ENCODE measurements at regions not wholly inside any gene's neighbourhood (a gene's known extent, or its start where the extent isn't known, plus 50 kb on each side); places are given as distances from the start of the nearest gene placed in this dataset.

DNA sequence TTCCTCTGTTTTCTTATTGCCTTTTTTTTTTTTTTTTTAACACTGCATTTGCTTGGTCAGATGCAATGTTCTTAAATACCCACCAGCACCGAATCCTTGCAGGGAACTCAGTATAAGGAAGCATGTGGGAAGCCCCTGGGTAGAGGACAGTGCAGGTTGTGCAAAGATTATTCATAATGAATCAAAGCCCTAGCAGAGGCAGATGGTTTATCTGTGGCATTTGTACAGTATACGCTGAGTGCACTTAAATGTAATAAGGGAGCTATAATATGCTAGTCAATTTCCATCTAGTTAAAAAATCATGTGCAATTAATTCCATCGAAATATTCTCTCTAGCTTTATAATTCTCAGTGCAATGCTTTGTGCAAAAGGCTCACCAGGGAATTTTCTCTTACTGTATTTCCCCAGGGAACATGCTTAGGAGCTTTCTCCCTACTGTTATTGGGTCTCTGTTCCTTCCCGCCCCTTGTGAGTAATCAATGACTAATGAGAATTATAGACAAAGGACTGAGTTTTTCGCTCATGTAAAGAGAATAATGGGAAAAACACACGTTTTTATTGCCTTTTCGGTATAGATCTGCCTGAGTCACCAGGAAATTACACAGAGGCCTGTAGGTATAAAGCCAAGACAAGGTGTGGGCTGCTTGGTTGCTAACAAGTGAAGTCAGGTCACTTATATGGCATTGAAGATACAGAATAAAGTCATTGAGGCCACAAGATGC is 1214.3 kb upstream of the TMEM132C start:
- TF ChIP-seq, protein P1, sequence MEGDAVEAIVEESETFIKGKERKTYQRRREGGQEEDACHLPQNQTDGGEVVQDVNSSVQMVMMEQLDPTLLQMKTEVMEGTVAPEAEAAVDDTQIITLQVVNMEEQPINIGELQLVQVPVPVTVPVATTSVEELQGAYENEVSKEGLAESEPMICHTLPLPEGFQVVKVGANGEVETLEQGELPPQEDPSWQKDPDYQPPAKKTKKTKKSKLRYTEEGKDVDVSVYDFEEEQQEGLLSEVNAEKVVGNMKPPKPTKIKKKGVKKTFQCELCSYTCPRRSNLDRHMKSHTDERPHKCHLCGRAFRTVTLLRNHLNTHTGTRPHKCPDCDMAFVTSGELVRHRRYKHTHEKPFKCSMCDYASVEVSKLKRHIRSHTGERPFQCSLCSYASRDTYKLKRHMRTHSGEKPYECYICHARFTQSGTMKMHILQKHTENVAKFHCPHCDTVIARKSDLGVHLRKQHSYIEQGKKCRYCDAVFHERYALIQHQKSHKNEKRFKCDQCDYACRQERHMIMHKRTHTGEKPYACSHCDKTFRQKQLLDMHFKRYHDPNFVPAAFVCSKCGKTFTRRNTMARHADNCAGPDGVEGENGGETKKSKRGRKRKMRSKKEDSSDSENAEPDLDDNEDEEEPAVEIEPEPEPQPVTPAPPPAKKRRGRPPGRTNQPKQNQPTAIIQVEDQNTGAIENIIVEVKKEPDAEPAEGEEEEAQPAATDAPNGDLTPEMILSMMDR (IDR thresholded peaks at IDR 0.05), result no peak
- TF ChIP-seq POLR2A (IDR thresholded peaks at IDR 0.05), result no peak
